Activated naive CD4-positive, alpha-beta T cell treated with anti-CD3 and anti-CD28 coated beads for 36 hours (primary cell): ENCODE measurements at regions not wholly inside any gene's neighbourhood (a gene's known extent, or its start where the extent isn't known, plus 50 kb on each side); places are given as distances from the start of the nearest gene placed in this dataset.

Source experiments
- CTCF ChIA-PET: fragments of 350-600 bp; sonication (Branson Sonifier 250); formaldehyde crosslinking; loops from one replicate; lab custom pipeline; 2021; ENCODE audit warnings: antibody characterized with exemption; lab: Charles Lee
- DNase-seq: peaks from one replicate; pipeline ENCODE4 v3.0.0-alpha.2; 2020
- H3K27ac Mint-ChIP-seq: one replicate; pipeline ENCODE4 v1.8.0; 2021; ENCODE audit warnings: mild to moderate bottlenecking, mixed read lengths
- H3K27me3 Mint-ChIP-seq: one replicate; pipeline ENCODE4 v1.8.0; 2021; ENCODE audit warnings: low read depth, mixed read lengths
- H3K36me3 Mint-ChIP-seq: one replicate; pipeline ENCODE4 v1.8.0; 2021; ENCODE audit warnings: low read depth, mixed read lengths
- H3K4me1 Mint-ChIP-seq: one replicate; pipeline ENCODE4 v1.8.0; 2021; ENCODE audit warnings: low read depth, mixed read lengths
- H3K4me3 Mint-ChIP-seq: one replicate; pipeline ENCODE4 v1.8.0; 2021; ENCODE audit warnings: mild to moderate bottlenecking, moderate library complexity, mixed read lengths
- H3K9me3 Mint-ChIP-seq: one replicate; pipeline ENCODE4 v1.8.0; 2021; ENCODE audit warnings: mixed read lengths
- intact Hi-C: fragments of 100-400 bp; cut with micrococcal nuclease; formaldehyde crosslinking; loops from one replicate; pipeline ENCODE4 v1.15.1; 2023

- no peak for DNase-seq
- CTCF ChIA-PET, result interaction anchor here (1.4 kb wide), 1 partner anchor 25 kb away, joined by 4 read pairs; no protein-coding TSS in a partner anchor
- intact Hi-C loops, result no loop called here
- no peaks in the 10 kb centered on the region for H3K4me1 Mint-ChIP-seq
- no peaks in the 10 kb centered on the region for H3K36me3 Mint-ChIP-seq
- no peak overlapping the region for H3K27ac Mint-ChIP-seq
- H3K4me3 Mint-ChIP-seq, result no peak overlapping the region
- no peaks in the 10 kb centered on the region for H3K27me3 Mint-ChIP-seq
- H3K9me3 Mint-ChIP-seq, result no peaks in the 10 kb centered on the region
These were observed 132.7 kb upstream of the NAV2 start for GRCh38 chr11:19579957-19580356.

DNA sequence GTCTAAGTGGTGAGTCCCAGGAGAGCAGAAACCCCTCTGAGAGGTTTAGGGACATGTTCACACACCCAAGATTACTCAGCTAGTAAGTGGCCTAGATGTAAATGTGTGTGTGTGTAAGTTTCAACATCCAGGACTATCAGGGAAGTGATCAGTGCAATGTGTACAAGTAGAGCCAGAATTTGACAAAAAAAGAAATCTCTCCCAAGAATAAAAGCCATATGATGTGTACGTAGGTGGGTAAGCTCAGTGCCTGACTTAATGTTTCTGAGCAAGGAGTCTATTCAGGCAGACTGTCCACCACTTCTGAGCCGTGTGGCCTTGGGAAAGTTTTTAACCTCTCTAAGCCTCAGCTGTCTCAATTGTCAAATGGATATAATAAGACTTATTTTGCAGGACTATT lies 133.8 kb upstream of the NAV2 start:
- H3K27me3 Mint-ChIP-seq, result no peaks in the 10 kb centered on the region
- H3K4me1 Mint-ChIP-seq, result no peaks in the 10 kb centered on the region
- intact Hi-C loops, result no loop called here
- CTCF ChIA-PET, result interaction anchor here (1.1 to 1.4 kb wide), 2 partner anchors 24 to 164 kb away, joined by 3 to 4 read pairs; no protein-coding TSS in a partner anchor
- no peak for DNase-seq
- no peak overlapping the region for H3K27ac Mint-ChIP-seq
- H3K36me3 Mint-ChIP-seq, result no peaks in the 10 kb centered on the region
- H3K9me3 Mint-ChIP-seq, result no peaks in the 10 kb centered on the region
- no peak overlapping the region for H3K4me3 Mint-ChIP-seq

- Mint-ChIP-seq H3K4me1 (no peaks in the 10 kb centered on the region), H3K4me3 (no peak overlapping the region), H3K9me3 (no peaks in the 10 kb centered on the region), H3K36me3 (no peaks in the 10 kb centered on the region), H3K27ac (no peak overlapping the region), H3K27me3 (no peaks in the 10 kb centered on the region)
- no peak for DNase-seq
- CTCF ChIA-PET, result interaction anchor here (1.1 kb wide), 1 partner anchor 165 kb away, joined by 3 read pairs; no protein-coding TSS in a partner anchor
- intact Hi-C loops, result no loop called here
These were observed 134.5 kb upstream of the NAV2 start for GRCh38 chr11:19577976-19578619.

GRCh38 chr11:19577391-19577975 lies 135.2 kb upstream of the NAV2 start:
- CTCF ChIA-PET, result interaction anchor here (0.5 kb wide), 1 partner anchor 409 kb away, joined by 3 read pairs; no protein-coding TSS in a partner anchor
- H3K27me3 Mint-ChIP-seq, result no peaks in the 10 kb centered on the region
- H3K4me1 Mint-ChIP-seq, result no peaks in the 10 kb centered on the region
- no peak for DNase-seq
- H3K36me3 Mint-ChIP-seq, result no peaks in the 10 kb centered on the region
- intact Hi-C loops, result no loop called here
- no peak overlapping the region for H3K27ac Mint-ChIP-seq
- H3K9me3 Mint-ChIP-seq, result no peaks in the 10 kb centered on the region
- H3K4me3 Mint-ChIP-seq, result no peak overlapping the region

- CTCF ChIA-PET, result interaction anchor here (0.5 kb wide), 1 partner anchor 408 kb away, joined by 3 read pairs; no protein-coding TSS in a partner anchor
- no peak overlapping the region for H3K27ac Mint-ChIP-seq
- H3K27me3 Mint-ChIP-seq, result no peaks in the 10 kb centered on the region
These were observed 135.7 kb upstream of the NAV2 start for GRCh38 chr11:19576903-19577302.

DNA sequence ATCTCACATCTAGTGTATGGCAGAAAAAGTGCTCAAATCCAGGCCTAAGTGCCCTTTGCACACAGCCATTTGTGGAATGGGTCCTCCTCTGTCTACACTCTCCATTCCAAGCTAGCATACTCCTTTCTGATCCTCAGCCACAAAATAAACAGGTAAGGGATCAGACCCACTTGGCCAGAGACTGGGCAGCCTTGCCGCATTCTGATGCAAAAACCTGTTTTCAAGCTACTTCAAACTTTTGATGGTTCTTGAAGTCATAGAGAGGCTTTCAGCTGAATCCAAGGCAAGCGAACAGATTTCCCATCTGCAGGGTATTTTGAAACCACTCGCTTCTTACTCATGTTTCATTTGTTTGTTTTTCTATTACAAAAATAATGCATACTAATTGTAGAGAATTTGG lies 136.6 kb upstream of the NAV2 start:
- H3K27ac Mint-ChIP-seq, result no peak overlapping the region
- CTCF ChIA-PET, result no interaction called here
- H3K27me3 Mint-ChIP-seq, result no peaks in the 10 kb centered on the region
- H3K4me1 Mint-ChIP-seq, result no peaks in the 10 kb centered on the region
- H3K9me3 Mint-ChIP-seq, result no peaks in the 10 kb centered on the region
- intact Hi-C loops, result no loop called here
- DNase-seq, result no peak
- H3K4me3 Mint-ChIP-seq, result no peak overlapping the region
- H3K36me3 Mint-ChIP-seq, result no peaks in the 10 kb centered on the region

More at GRCh38 chr11:19576903-19577302, 135.7 kb upstream of the NAV2 start:
- DNase-seq, result no peak
- Mint-ChIP-seq H3K9me3 (no peaks in the 10 kb centered on the region), H3K4me3 (no peak overlapping the region), H3K4me1 (no peaks in the 10 kb centered on the region), H3K36me3 (no peaks in the 10 kb centered on the region)
- intact Hi-C loops, result no loop called here

DNA sequence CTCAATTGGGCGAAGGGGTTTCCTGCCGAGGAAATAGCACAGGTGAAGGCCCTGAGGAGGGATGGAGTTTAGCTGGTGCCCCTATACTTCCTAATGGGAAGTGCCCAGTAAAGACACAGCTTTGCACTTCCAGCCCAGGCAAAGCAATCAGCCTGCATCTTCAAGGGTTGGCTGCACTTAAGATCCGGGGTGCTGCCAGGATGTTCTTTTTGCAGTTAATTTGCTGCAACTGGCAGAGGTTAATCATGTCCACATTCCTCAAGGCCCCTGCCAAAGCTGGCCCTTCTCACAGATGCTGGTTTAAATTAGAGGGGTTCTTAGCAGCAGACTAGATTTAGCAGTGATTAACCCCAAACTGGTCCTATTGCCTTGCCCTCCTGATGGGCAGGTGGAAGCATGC lies 137.7 kb upstream of the NAV2 start:
- DNase-seq, result no peak
- no peaks in the 10 kb centered on the region for H3K4me1 Mint-ChIP-seq
- H3K36me3 Mint-ChIP-seq, result no peaks in the 10 kb centered on the region
- CTCF ChIA-PET, result no interaction called here
- no peaks in the 10 kb centered on the region for H3K9me3 Mint-ChIP-seq
- no peak overlapping the region for H3K27ac Mint-ChIP-seq
- intact Hi-C loops, result no loop called here
- H3K27me3 Mint-ChIP-seq, result peaks cover 3% of the 10 kb centered on the region
- no peak overlapping the region for H3K4me3 Mint-ChIP-seq

DNA sequence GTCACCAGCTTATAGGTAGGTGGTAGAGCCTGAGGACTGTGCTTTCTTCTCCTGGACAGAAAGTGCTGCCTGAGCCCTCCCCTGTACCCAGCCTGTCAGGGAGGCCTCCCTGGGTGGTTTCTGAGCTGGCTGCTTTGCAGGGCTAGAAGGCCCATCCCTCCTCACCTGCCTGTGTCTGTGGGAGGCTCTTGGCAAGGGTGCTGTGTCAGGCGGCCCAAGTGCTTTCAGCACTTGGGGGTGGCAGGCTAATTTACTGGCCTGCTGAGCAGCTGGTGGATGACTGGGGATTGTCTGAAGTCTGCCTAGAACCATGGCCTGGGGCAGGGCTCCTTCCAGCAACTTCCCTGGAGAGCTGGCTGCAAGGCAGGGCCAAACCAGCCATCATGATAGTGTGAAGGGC lies 139.0 kb upstream of the NAV2 start:
- DNase-seq, result no peak
- Mint-ChIP-seq H3K27ac (no peak overlapping the region), H3K36me3 (no peaks in the 10 kb centered on the region), H3K4me1 (no peaks in the 10 kb centered on the region), H3K4me3 (no peak overlapping the region), H3K27me3 (peaks cover 4% of the 10 kb centered on the region), H3K9me3 (no peaks in the 10 kb centered on the region)
- intact Hi-C loops, result no loop called here
- CTCF ChIA-PET, result interaction anchor here (0.9 to 1.5 kb wide), 2 partner anchors 8 to 169 kb away, joined by 5 to 6 read pairs; no protein-coding TSS in a partner anchor

- Mint-ChIP-seq H3K4me1 (no peaks in the 10 kb centered on the region), H3K27me3 (peaks cover 4% of the 10 kb centered on the region), H3K9me3 (no peaks in the 10 kb centered on the region), H3K36me3 (no peaks in the 10 kb centered on the region), H3K27ac (no peak overlapping the region), H3K4me3 (no peak overlapping the region)
- no peak for DNase-seq
- CTCF ChIA-PET, result interaction anchor here (0.6 to 1.5 kb wide), 2 partner anchors 171 to 214 kb away, joined by 3 to 6 read pairs; no protein-coding TSS in a partner anchor
- intact Hi-C loops, result no loop called here
These were observed 140.7 kb upstream of the NAV2 start for GRCh38 chr11:19571906-19572305.

- no peak overlapping the region for H3K4me3 Mint-ChIP-seq
- H3K27me3 Mint-ChIP-seq, result peaks cover 6% of the 10 kb centered on the region
- H3K9me3 Mint-ChIP-seq, result no peaks in the 10 kb centered on the region
- H3K27ac Mint-ChIP-seq, result no peak overlapping the region
- DNase-seq, result no peak
- intact Hi-C loops, result no loop called here
- CTCF ChIA-PET, result interaction anchor here (2.0 kb wide), 1 partner anchor 171 kb away, joined by 5 read pairs; no protein-coding TSS in a partner anchor
- no peaks in the 10 kb centered on the region for H3K4me1 Mint-ChIP-seq
- no peaks in the 10 kb centered on the region for H3K36me3 Mint-ChIP-seq
These were observed 141.7 kb upstream of the NAV2 start for GRCh38 chr11:19570889-19571288.

DNA sequence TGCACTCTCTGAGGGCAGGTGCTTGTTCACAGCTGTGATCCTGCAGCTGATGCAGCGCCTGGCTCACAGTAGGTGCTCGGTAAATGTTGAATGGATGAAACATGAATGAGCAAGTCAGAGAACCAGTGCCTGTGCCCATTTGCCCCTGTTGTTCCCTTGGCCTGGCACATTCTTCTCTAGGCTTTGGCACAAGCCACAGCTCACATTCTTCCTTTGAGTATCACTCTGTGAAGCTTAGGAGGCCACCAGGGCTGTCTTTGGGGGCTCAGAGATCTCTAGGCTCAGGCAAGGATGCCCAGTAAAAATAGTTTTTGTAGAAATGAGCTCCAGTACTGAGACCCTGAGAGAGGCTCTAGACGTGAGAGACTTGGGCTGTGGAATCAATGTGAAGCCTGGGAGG lies 144.6 kb upstream of the NAV2 start:
- no peak for DNase-seq
- no peaks in the 10 kb centered on the region for H3K9me3 Mint-ChIP-seq
- no peaks in the 10 kb centered on the region for H3K4me1 Mint-ChIP-seq
- H3K36me3 Mint-ChIP-seq, result no peaks in the 10 kb centered on the region
- intact Hi-C loops, result loop anchor here (10.0 kb wide), 1 partner anchor 567 kb away; no protein-coding TSS in a partner anchor
- H3K27ac Mint-ChIP-seq, result no peak overlapping the region
- H3K4me3 Mint-ChIP-seq, result no peak overlapping the region
- H3K27me3 Mint-ChIP-seq, result peaks cover 15% of the 10 kb centered on the region
- CTCF ChIA-PET, result no interaction called here

GRCh38 chr11:19566583-19567379 lies 145.9 kb upstream of the NAV2 start:
- no peak for DNase-seq
- intact Hi-C loops, result loop anchor here (10.0 kb wide), 1 partner anchor 568 kb away; no protein-coding TSS in a partner anchor
- Mint-ChIP-seq H3K36me3 (no peaks in the 10 kb centered on the region), H3K4me3 (no peak overlapping the region), H3K27ac (no peak overlapping the region), H3K27me3 (peaks cover 15% of the 10 kb centered on the region), H3K9me3 (no peaks in the 10 kb centered on the region), H3K4me1 (no peaks in the 10 kb centered on the region)
- CTCF ChIA-PET, result interaction anchor here (1.1 to 1.5 kb wide), 2 partner anchors 7 to 92 kb away, joined by 3 to 5 read pairs; no protein-coding TSS in a partner anchor
